COLO668 (cell line): ENCODE measurements at regions not wholly inside any gene's neighbourhood (a gene's known extent, or its start where the extent isn't known, plus 50 kb on each side); places are given as distances from the start of the nearest gene placed in this dataset.

Experiments
- DNase-seq: peaks from one replicate; lab custom pipeline; 2025; ENCODE audit not compliant: unreplicated experiment; lab: John Stamatoyannopoulos, UW

GRCh38 chr9:17967731-17968130, 388.9 kb downstream of the SH3GL2 start:
- no peak for DNase-seq

GRCh38 chr9:17969232-17969631, 390.4 kb downstream of the SH3GL2 start:
- no peak for DNase-seq

- DNase-seq: no peak
Observed at GRCh38 chr9:17970277-17970676, 391.4 kb downstream of the SH3GL2 start.

DNA sequence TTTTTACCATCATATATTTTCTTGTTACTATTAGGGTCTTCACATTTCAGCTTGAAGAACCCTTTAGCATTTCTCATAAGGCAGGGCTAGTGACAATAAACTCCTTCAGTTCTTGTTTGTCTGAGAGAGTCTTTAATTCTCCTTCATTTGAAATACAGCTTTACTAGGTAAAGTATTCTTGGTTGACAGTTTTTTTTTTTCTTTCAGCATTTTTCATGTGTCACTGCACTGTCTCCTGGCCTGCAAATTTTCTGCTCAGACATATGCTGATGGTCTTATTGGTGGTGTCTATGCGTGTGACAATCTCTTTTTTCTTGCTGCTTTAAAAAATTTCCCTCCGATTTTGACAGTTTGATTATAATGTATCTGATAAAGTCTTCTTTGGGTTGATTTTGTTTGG, 399.9 kb downstream of the SH3GL2 start:
- no peak for DNase-seq

GRCh38 chr9:17986595-17986994, 407.7 kb downstream of the SH3GL2 start:
- DNase-seq: no peak

DNA sequence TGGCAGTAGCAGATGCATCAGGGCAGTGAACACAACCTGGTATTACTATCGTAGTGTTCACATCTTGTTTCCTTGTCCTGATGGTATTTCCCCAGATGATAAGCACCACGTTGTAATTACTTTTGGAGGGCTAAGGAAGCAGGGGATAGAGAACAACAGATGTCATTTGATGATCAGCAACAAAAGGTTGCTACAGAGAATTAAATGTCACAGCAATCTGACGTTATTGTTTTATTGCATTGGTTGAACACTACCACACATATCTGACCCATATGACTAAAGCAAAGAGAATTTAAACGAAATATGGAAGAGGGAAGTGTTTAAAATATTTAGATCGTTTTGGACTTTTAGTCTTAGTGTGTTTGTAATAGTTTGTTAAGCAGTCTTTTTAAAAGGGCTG, 408.3 kb downstream of the SH3GL2 start:
- no peak for DNase-seq

GRCh38 chr9:17988489-17988888, 409.6 kb downstream of the SH3GL2 start:
- no peak for DNase-seq

- no peak for DNase-seq
Observed at GRCh38 chr9:17990602-17991001, 411.7 kb downstream of the SH3GL2 start.

- DNase-seq: no peak
Observed at GRCh38 chr9:17993024-17993423, 414.2 kb downstream of the SH3GL2 start.

DNA sequence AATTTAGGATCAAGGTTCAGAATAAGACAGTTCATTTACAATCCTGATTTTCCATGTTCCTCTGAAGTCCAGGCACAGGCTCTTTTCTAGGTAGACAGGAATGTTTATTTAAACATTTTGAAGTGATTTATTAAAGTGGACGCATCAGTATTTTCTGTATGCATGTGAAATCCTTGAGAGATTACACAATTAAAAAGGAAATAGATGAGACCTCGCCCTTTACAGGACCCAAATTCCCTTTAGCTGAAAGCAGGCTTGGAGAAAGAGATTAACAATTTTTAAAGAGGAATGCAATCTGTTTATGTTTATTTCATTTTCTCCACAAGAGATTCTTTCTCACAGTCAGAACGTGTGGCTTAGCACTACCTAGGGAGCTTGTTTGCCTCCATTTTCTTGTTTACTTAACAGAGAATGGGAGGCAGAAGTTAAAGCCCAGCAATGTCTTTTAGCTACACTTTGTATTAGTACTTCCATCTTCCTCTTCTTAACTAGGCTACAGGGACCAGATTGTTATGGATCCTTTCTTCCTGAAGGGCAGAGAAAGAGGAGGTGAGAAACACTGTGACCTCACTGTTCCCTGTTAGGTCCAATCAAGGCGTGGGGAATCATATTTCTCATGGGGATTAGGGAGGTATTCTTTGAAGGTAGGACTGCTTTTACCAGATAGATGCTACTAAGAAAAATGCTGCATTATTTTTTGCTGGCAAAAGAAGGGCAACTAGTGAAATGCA, 416.0 kb downstream of the SH3GL2 start:
- no peak for DNase-seq

GRCh38 chr9:17996728-17997127, 417.9 kb downstream of the SH3GL2 start:
- no peak for DNase-seq

DNA sequence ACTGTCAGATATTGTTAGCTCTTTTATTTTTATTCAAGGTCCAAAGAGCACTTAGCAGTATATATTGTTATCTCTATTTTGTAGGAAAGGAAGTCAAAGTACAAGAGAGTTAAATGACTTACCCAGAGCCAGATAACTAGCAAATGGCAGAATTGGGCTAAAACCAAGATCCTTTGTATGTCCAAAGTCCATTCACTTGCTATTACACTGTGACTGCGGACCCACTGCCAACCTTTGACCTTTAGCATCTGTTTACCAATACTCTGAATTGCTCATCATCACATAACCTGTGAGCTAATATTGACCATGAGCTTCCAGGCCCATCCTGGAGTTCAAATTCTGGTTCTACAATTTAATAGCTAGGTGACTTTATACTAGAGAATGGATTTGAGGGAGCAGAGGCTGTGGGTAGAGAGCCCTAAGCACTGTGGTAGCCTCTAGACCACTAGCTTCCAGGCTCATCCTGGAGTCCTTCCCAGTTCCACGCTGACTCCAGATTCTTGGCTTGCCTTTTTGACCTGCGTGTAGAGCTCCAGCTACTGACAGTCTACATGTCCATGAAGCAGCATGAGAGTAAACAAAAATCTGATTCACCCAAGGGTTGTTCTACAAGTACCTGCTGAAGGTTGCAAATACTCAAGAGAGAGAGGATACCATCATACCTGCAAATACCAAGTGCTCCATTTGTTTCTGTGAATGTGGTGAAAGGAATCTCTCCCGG, 424.0 kb downstream of the SH3GL2 start:
- DNase-seq: no peak

DNA sequence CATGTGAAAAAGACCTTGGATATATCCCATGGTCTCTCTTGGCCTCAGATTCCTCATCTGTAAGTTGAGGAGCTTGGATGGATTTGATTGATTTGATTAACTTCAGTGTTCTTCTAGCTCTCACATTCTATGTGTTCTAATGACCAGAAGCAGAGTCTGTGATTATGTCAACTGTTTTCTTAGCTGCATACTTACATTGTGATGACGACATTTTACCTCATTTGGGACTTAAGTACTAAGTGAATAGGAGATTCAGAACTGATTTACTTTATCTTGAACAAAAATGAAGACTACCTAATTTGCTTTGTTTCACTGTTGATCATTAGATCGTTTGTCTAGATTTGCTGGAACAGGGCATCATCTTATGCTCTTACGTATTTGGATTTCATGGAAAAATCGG, 427.7 kb downstream of the SH3GL2 start:
- DNase-seq: no peak

DNA sequence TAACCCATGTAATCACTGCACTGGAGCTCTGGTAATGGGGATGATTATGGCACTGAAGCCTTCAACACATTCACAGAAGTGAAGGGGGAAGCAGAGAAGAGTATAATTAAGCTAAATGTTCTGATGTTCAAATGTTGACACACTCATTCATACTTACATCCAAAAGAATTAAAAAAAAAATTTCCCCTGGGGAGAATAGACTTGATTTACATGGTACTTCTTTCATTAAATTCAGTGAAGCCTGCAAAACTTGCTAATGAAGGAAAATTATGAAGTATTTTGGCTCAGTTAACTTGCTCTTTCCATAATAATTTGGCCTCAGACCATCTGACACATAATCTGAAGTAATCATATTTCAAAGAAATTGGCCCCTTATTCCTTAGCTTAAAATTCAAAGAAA, 428.8 kb downstream of the SH3GL2 start:
- no peak for DNase-seq

- DNase-seq: no peak
Observed at GRCh38 chr9:18009902-18010301, 431.0 kb downstream of the SH3GL2 start.

GRCh38 chr9:18010492-18010891, 431.6 kb downstream of the SH3GL2 start:
- no peak for DNase-seq

DNA sequence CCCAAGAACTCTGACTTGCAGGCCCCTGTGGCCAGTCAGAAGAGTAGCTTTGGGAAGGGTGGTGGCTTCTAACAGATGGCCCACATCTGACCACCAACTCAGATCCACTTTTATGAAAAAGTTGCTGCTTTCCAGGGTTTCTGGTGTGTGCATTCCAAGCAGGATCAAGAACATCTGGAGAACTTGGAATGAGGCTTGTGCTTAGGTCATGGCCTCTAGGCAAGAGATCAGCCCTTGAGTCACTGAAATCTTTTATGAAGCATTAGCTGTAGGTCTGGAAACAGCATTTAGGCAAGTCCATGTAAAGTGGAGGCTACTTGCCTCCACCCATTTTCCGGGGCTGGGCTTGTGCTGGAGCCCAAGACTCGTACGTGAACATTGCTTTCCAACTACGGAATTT, 433.3 kb downstream of the SH3GL2 start:
- no peak for DNase-seq

DNA sequence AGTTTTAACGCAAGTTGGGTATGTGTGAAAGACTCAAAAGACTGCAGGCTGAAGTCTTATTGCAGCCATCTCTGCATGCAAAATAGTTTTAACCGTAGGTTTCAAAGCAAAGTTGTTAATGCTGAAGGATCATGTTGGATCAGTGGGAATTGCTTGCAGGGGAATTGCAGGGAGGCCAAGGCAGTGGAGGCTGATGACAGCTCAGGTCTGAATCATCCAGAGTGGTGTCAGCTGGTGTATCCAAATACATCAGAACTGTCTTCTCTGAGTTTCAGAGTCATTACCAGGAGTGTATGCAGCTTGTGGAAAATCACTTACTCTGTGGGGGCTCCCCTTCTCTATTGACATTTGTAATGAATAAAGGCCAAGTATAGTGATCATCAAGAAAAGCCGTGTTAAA, 435.7 kb downstream of the SH3GL2 start:
- DNase-seq: no peak

DNA sequence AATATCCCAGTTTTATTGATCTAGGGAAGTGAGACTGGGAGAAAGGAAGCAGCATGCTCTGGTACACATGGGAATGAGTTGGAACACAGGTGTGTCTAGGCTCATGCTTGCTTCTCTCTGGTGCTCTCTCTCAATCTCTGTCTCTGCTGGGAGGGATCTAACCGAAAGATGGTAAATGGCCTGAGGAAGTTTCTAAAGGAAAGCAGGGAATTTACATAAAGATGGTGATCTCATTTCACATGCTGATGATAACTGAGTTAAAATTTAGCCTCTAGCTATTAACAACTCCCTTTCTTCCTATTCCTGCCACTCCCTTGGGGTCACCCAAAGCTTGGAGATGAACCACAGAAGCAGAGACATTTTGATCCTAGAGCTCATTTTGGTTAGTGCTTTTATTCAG, 436.2 kb downstream of the SH3GL2 start:
- no peak for DNase-seq

GRCh38 chr9:18017136-18017535, 438.3 kb downstream of the SH3GL2 start:
- DNase-seq: no peak

DNA sequence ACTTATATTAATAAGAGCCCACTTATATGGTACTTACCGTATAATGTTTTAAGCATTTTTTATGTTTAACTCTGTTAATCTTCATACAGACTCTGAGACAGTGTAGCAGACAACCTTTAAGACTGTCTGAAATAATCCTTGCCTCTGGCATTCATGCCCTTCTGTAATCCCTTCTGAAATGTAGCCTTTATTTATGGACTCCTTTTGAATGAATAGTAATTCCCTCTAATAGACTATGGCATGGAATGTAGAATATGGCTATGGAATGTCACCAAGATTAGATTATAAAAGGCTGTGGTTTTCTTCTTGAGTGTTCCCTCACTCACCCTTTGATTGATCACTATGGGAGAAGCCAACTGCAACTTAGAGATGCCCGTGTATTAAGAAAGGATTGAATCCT, 439.4 kb downstream of the SH3GL2 start:
- DNase-seq: no peak

- DNase-seq: no peak
Observed at GRCh38 chr9:18018661-18019060, 439.8 kb downstream of the SH3GL2 start.
